ENCODE measurements at regions not wholly inside any gene's neighbourhood (a gene's known extent, or its start where the extent isn't known, plus 50 kb on each side); places are given as distances from the start of the nearest gene placed in this dataset.

- Histone ChIP-seq H3K4me1 (no peaks in the 10 kb centered on the region), H3K9me3 (no peaks in the 10 kb centered on the region), H3K4me3 (no peak overlapping the region), H3K9ac (ENCODE audit: low read depth in 2 of 2, low read length in 2 of 2) (no peak overlapping the region), H3K36me3 (no peaks in the 10 kb centered on the region), H3K27me3 (no peaks in the 10 kb centered on the region), H3K27ac (no peak overlapping the region)
- no peak for DNase-seq
- intact Hi-C loops (cut with DNase I), result loop anchor here (10.0 kb wide), 1 partner anchor 1051 kb away; no protein-coding TSS in a partner anchor
- no peak for TF ChIP-seq CTCF (IDR thresholded peaks at IDR 0.05)
Observed at GRCh38 chr15:47203993-47204392, 513.3 kb upstream of the SEMA6D start.

DNA sequence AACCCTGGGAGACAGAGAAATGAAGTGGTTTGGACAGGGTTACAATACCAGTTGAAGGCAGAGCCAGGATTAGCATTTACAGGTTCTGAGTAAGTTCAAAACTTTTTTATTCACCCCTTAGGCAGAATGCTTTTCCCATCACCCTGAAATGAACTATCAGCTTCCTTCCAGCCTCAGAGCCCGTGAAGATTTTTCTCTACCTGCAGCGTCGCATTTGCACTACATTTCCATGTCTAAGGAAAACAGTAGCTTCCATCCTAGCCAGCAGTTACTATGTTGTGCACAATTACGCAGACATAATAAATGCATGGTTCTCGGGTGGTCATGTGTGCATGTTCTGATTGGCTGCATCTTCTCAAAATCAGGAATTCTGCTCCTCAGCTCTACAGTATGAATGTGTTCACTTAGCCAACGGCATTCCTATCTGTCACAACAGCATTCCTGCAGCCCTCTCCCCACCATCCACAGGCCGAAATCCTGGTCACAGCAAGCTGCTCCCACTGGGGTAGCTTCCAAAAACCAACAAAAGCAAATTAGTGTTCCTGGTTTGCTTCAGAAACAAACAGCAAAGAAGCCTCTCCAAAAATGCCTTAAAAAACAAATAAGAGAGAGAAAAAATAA is 510.8 kb upstream of the SEMA6D start:
- no peak for TF ChIP-seq CTCF (IDR thresholded peaks at IDR 0.05)
- intact Hi-C loops (cut with DNase I), result loop anchor here (10.0 kb wide), 1 partner anchor 1048 kb away; no protein-coding TSS in a partner anchor
- Histone ChIP-seq H3K4me3 (no peak overlapping the region), H3K9ac (ENCODE audit: low read depth in 2 of 2, low read length in 2 of 2) (no peak overlapping the region), H3K27ac (no peak overlapping the region), H3K4me1 (no peaks in the 10 kb centered on the region), H3K36me3 (no peaks in the 10 kb centered on the region), H3K9me3 (no peaks in the 10 kb centered on the region), H3K27me3 (no peaks in the 10 kb centered on the region)
- no peak for DNase-seq

DNA sequence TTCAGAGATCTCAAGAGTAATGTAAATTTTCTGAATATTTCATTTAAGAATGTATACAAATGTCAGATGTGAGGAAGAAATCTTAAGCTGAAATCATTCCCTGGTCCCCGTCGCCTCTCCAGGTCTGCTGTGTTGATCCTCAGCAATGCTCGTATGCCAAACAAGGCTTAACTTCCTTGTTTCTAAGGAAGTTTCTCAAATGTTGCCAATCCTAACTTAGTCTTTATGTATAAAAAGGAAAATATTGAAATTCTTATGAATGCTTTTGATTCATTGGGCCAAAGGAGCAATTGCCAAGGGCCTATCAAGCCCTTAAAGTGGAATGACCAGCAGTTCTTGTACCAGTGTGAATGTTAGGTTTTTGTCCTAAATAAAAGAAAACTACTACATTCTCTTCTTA is 507.7 kb upstream of the SEMA6D start:
- no peak overlapping the region for H3K9ac ChIP-seq (ENCODE audit: low read depth in 2 of 2, low read length in 2 of 2)
- no peaks in the 10 kb centered on the region for H3K4me1 ChIP-seq
- H3K36me3 ChIP-seq, result no peaks in the 10 kb centered on the region
- no peaks in the 10 kb centered on the region for H3K27me3 ChIP-seq
- no peak overlapping the region for H3K27ac ChIP-seq
- TF ChIP-seq CTCF (IDR thresholded peaks at IDR 0.05), result no peak
- no peak overlapping the region for H3K4me3 ChIP-seq
- H3K9me3 ChIP-seq, result no peaks in the 10 kb centered on the region
- no peak for DNase-seq
- intact Hi-C loops (cut with DNase I), result loop anchor here (10.0 kb wide), 1 partner anchor 1045 kb away; no protein-coding TSS in a partner anchor

GRCh38 chr15:47212222-47213010 is 504.9 kb upstream of the SEMA6D start:
- no peak for DNase-seq
- Histone ChIP-seq H3K27ac (no peak overlapping the region), H3K27me3 (no peaks in the 10 kb centered on the region), H3K9ac (ENCODE audit: low read depth in 2 of 2, low read length in 2 of 2) (no peak overlapping the region), H3K4me1 (no peaks in the 10 kb centered on the region), H3K36me3 (no peaks in the 10 kb centered on the region), H3K9me3 (no peaks in the 10 kb centered on the region), H3K4me3 (no peak overlapping the region)
- intact Hi-C loops (cut with DNase I), result no loop called here
- TF ChIP-seq CTCF (IDR thresholded peaks at IDR 0.05), result no peak

DNA sequence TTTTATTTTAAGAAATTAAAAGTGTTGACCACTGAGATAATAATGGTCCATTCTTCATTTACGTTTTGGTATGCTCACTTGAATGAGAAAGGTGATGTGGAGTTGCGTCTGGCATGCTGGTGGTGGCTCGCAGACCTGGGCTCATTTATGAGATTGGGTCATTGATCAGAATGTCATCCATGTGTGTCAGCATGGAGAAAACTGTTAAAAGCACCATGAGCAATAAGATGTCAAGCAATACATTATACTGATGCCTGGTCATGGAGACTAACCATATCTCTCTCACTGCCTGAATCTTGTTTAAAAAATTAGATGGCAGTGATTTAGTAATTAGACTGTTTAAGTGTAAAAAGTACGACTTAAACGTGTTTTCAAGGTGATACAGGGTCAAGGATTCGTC is 503.4 kb upstream of the SEMA6D start:
- DNase-seq, result no peak
- no peak overlapping the region for H3K9ac ChIP-seq (ENCODE audit: low read depth in 2 of 2, low read length in 2 of 2)
- no peaks in the 10 kb centered on the region for H3K36me3 ChIP-seq
- H3K4me3 ChIP-seq, result no peak overlapping the region
- H3K27me3 ChIP-seq, result no peaks in the 10 kb centered on the region
- H3K9me3 ChIP-seq, result no peaks in the 10 kb centered on the region
- intact Hi-C loops (cut with DNase I), result no loop called here
- TF ChIP-seq CTCF (IDR thresholded peaks at IDR 0.05), result no peak
- no peaks in the 10 kb centered on the region for H3K4me1 ChIP-seq
- no peak overlapping the region for H3K27ac ChIP-seq

Data from colonic mucosa (tissue), 4 donors.